Stimulated activated naive CD8-positive, alpha-beta T cell treated with anti-CD3 and anti-CD28 coated beads, Interleukin-15, Interleukin-2, amounts not matched to agents 100 U/mL and 50 U/mL, for 24 hours (primary cell): ENCODE measurements at regions not wholly inside any gene's neighbourhood (a gene's known extent, or its start where the extent isn't known, plus 50 kb on each side); places are given as distances from the start of the nearest gene placed in this dataset.

Experiments
- ATAC-seq: fragments of 150-1000 bp; cut with Tn5 transposase; one replicate; pipeline ENCODE4 v1.10.0; 2021
- DNase-seq: peaks from one replicate; pipeline ENCODE4 v3.0.0; 2021

- DNase-seq (peak; percentile 5), ATAC-seq (no peak)
These were observed 111.7 kb upstream of the MBL2 start for GRCh38 chr10:52883996-52884871.

DNA sequence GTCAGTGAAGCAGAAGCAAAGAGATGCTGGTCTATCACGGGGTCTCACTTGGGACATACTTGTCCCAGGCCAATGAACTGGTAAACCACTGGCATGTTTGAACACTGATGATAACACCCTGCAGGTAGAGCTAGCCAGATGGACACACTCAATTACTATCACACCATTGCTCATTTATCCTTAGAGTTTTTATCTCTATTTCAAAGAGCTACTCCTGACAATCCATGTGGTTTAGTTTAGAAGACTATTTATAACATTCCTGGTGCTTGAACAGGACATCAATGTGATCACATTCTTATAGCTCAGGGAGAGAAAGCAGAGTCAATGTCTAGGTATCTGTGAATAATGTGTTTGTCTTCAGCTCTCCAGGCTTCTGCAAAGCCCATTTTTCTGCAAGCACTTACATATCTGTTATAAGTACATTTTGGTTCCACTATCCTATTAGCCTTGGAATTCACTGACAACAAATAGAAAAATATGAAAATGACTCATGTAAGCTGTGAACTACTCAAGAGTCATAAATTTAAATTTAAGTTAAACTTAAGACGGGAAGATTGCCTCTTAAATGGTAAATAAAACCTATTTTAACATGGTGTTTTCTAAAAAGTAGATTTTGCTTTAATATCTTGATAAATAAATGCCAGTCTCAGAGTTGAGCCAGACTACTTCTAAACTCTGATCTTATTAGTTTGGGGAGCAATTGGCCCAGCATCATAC, 106.7 kb upstream of the MBL2 start:
- ATAC-seq, result no peak
- DNase-seq, result no peak

DNA sequence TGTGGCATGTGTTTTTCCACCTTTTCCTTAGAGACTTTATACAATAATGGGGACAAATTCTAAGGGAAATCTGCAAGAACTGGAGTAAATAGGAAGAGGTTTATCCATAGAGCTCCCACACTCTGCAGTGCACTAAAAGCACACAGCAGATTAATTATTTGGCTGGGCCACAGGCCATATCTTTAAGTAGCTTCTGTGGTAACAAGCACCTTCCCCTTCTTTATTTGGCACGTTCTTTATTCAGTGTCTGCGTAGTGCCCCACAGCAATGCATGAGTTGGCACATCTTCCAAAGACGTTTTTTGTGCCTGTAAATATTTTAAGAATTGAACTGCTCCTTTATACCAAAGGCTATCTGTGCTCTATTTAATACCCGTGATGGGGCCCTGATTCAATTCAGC, 104.9 kb upstream of the MBL2 start:
- DNase-seq, result no peak
- ATAC-seq, result no peak

DNA sequence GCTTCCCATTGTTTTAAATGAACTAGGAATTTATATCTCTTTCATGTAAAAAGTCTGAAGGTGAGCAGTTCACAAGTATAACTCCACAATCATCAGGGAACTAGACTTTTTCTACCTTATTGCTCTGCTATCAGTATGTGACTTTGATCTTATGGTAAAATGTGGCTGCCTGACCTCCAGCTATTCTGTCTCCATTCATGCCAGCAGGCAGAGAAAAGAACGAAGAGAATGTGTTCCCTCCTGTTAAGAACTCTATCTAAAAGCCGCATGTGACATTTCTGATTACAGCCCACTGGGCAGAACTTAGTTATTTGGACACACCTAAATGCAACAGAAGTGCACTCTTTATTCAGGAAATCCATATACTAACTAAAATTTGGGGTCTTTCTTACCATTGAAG, 102.8 kb upstream of the MBL2 start:
- no peak for DNase-seq
- ATAC-seq, result no peak

GRCh38 chr10:52874581-52874980, 102.0 kb upstream of the MBL2 start:
- ATAC-seq, result no peak

GRCh38 chr10:52871191-52871843, 98.7 kb upstream of the MBL2 start:
- DNase-seq (no peak), ATAC-seq (no peak)

More at GRCh38 chr10:52874581-52874980, 102.0 kb upstream of the MBL2 start:
- DNase-seq, result no peak

GRCh38 chr10:52870562-52870961, 98.0 kb upstream of the MBL2 start:
- no peak for ATAC-seq
- no peak for DNase-seq

GRCh38 chr10:52869864-52870263, 97.3 kb upstream of the MBL2 start:
- ATAC-seq, result no peak
- no peak for DNase-seq

DNA sequence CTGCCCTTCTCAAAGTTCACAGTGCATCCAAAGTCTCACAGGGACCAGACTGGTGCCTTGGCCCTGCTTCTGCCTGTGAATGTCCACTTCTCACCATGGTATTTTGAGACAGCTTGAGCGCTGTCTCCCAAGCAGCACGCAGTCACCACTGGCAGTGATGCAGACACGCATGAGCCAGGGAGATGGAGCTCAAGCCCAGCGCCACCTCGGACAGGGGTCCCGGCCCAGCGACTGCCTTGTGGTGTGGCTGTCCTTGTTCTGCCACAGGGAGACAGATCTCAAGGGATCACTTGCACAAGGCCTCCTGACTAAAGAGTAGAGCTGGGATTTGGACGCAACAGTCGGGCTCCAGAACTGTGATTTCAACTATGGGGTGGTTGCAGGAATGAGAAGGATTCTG, 92.6 kb upstream of the MBL2 start:
- no peak for ATAC-seq
- no peak for DNase-seq

- ATAC-seq (no peak), DNase-seq (no peak)
These were observed 91.9 kb upstream of the MBL2 start for GRCh38 chr10:52864201-52865106.

DNA sequence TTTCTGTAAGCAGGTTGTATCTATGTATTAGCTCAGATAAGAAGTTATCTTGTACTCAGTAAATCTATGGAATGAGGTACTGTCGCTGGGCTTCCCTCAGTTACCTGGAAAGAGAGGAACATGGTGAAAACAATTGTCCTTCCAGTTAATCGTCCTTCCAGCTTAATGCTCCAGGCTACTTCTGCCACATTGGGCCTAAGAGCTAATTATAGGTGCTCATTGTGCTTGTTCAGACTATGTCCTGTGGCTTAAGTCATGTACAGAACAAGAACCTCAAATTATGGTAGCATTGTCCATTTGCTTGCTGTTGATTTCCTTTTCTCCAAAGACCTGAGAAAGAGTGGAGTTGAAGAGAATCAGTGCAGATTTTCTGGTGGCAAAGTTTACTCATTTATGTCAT, 86.1 kb upstream of the MBL2 start:
- DNase-seq (no peak), ATAC-seq (no peak)

DNA sequence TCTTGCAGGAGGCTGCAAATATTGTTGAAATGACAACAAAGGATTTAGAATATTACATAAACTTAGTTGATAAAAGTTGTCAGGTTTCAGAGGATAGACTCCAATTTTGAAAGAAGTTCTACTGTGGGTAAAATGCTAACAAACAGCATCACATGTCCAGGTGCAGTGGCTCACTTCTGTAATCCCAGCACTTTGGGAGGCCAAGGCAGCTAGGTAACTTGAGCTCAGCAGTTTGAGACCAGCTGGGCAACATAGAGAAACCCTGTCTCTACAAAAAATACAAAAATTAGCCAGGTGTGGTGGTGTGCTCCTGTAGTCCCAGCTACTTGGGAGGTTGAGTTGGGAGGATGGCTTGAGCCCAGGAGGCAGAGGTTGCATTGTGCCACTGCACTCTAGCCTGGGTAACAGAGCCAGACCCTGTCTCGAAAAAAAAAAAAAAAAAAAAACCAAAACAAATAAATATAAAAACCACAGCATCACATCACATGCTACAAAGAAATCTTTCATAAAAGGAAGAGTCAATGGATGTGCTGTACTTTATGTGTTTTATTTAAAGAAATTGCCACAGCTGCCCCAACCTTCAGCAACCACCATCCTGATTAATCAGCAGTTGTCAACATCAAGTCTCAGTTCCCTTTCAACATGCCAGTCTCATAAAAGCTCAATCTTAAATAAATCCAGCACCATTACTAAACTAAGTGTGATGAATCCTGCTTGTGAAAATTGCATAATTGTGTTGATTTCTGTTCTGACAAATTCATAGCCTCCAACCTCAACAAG, 83.2 kb upstream of the MBL2 start:
- no peak for ATAC-seq
- no peak for DNase-seq

GRCh38 chr10:52853704-52854103, 81.1 kb upstream of the MBL2 start:
- ATAC-seq (no peak), DNase-seq (no peak)

DNA sequence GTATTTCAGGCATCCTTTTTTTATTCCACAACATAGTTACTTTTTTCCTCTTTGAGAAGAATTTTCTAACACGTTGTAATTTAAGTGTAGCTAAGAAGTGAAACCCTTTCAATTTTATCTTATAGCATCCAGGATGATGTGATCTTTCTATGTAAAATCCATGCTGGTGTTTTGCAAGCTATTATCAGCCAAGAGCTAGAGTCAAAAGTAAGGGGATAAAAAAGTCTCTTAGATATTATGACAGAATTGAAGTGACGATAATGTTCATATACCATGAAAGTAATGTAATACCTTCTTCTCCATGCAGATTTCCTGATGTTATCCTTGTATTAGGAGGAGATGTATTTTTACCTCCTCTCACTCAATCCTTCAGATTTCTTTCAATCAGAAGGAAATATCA, 64.2 kb upstream of the MBL2 start:
- ATAC-seq, result no peak
- DNase-seq, result no peak
